CD8-positive, alpha-beta memory T cell (primary cell): ENCODE measurements at regions not wholly inside any gene's neighbourhood (a gene's known extent, or its start where the extent isn't known, plus 50 kb on each side); places are given as distances from the start of the nearest gene placed in this dataset.

ENCODE experiments used
- CTCF ChIA-PET: fragments of 350-600 bp; sonication (Branson Sonifier 250); formaldehyde crosslinking; loops from one replicate; lab custom pipeline; 2021; ENCODE audit warnings: antibody characterized with exemption; lab: Charles Lee
- POLR2A ChIA-PET: fragments of 350-600 bp; sonication (Branson Sonifier 250); formaldehyde crosslinking; loops from one replicate; lab custom pipeline; 2021; ENCODE audit warnings: antibody characterized with exemption; lab: Charles Lee
- DNase-seq, 5 donors: peaks; one replicate each; pipeline versions ENCODE4 v3.0.0 to v3.0.0-alpha.2; 2020 to 2022; ENCODE audit warnings: mixed read lengths in 1 of 5
- H3K27ac ChIP-seq: one replicate; pipeline ENCODE4 v1.7.0; 2013; ENCODE audit warnings: low read depth, mild to moderate bottlenecking, low read length, moderate library complexity
- H3K27me3 ChIP-seq: 2 replicates; pipeline ENCODE4 v1.7.0; 2013; ENCODE audit warnings: low read length, mild to moderate bottlenecking; ENCODE audit not compliant: insufficient read depth, poor library complexity, severe bottlenecking
- H3K36me3 ChIP-seq: 2 replicates; pipeline ENCODE4 v1.7.0; 2013; ENCODE audit warnings: mild to moderate bottlenecking, low read length, moderate library complexity; ENCODE audit not compliant: insufficient read depth
- H3K4me1 ChIP-seq: 2 replicates; pipeline ENCODE4 v1.7.0; 2013; ENCODE audit warnings: mild to moderate bottlenecking, low read length, moderate library complexity; ENCODE audit not compliant: insufficient read depth
- H3K4me3 ChIP-seq: 2 replicates; pipeline ENCODE4 v1.7.0; 2013; ENCODE audit warnings: mild to moderate bottlenecking, low read length
- H3K9me3 ChIP-seq: 2 replicates; pipeline ENCODE4 v1.7.0; 2013; ENCODE audit warnings: mild to moderate bottlenecking, low read length
- H3K27ac Mint-ChIP-seq, 8 donors: one replicate each; pipeline ENCODE4 v1.8.0; 2020 to 2021; ENCODE audit warnings: mixed read lengths in 8 of 8, mild to moderate bottlenecking in 6 of 8, inconsistent platforms in 3 of 8, moderate library complexity in 3 of 8
- H3K27me3 Mint-ChIP-seq, 2 donors: one replicate each; pipeline ENCODE4 v1.8.0; 2020 to 2021; ENCODE audit warnings: mixed read lengths in 2 of 2, mild to moderate bottlenecking in 1 of 2, moderate library complexity in 1 of 2
- H3K36me3 Mint-ChIP-seq, 3 donors: one replicate each; pipeline ENCODE4 v1.8.0; 2020 to 2021; ENCODE audit warnings: mixed read lengths in 3 of 3, inconsistent platforms in 1 of 3, mild to moderate bottlenecking in 1 of 3
- H3K4me1 Mint-ChIP-seq, 3 donors: one replicate each; pipeline ENCODE4 v1.8.0; 2020 to 2021; ENCODE audit warnings: mixed read lengths in 3 of 3, inconsistent platforms in 1 of 3, mild to moderate bottlenecking in 1 of 3
- H3K4me3 Mint-ChIP-seq, 7 donors: one replicate each; pipeline ENCODE4 v1.8.0; 2020 to 2021; ENCODE audit warnings: mixed read lengths in 7 of 7, mild to moderate bottlenecking in 6 of 7, moderate library complexity in 4 of 7, inconsistent platforms in 2 of 7
- H3K9me3 Mint-ChIP-seq, 5 donors: one replicate each; pipeline ENCODE4 v1.8.0; 2020 to 2022; ENCODE audit warnings: mixed read lengths in 5 of 5, mild to moderate bottlenecking in 3 of 5, moderate library complexity in 2 of 5, inconsistent platforms in 1 of 5

DNA sequence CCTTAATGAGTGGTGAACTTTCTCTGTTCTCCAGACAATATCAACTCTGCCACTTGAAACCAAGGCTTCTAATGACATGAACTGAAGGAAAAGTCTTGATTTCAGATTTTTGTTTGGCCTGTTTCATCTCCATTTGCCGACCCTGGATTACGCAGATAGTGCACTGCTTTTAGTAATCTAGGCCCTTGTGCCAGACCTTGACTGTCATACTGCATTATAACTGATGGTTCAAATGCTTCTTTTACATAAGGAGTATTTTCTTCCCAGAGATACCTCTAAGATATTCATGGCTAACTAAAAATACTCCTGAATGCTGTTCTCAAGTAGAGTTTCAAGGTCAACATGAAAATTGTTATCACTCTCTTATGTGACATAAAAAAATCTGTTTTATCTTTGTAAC is 238.7 kb upstream of the SEMA6A start:
- ChIA-PET POLR2A (no interaction called here), CTCF (no interaction called here)
- H3K4me3 Mint-ChIP-seq: no peak overlapping the region
- no peaks in the 10 kb centered on the region for H3K4me1 Mint-ChIP-seq
- H3K27me3 Mint-ChIP-seq: peaks cover 0 to 2% of the 10 kb centered on the region in 2 donors
- no peaks in the 10 kb centered on the region for H3K9me3 ChIP-seq
- no peak overlapping the region for H3K27ac ChIP-seq
- no peak overlapping the region for H3K27ac Mint-ChIP-seq
- no peaks in the 10 kb centered on the region for H3K4me1 ChIP-seq
- H3K9me3 Mint-ChIP-seq: peaks cover 0 to 2% (median 0%) of the 10 kb centered on the region in 5 donors
- H3K4me3 ChIP-seq: no peak overlapping the region
- no peaks in the 10 kb centered on the region for H3K36me3 Mint-ChIP-seq
- H3K27me3 ChIP-seq: no peaks in the 10 kb centered on the region
- no peaks in the 10 kb centered on the region for H3K36me3 ChIP-seq
- no peak for DNase-seq

DNA sequence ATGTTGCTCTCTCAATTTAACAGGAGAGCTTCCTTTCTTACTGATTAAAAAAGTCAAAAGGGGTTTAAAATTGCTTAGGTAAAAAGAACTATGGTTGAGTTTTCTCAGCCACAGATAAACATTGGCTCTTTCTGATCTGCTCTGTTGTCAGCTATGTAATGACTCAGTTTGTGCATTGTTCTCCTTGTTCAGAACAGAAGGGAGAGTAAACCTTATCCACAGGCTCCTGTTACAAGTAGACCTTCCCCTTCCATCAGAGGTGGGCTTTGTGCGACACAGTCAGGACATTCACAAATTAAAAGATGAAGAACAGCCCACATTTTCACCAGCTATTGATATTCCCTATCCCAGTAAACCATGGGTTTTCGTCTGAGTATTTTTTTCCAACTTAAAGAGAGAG is 236.3 kb upstream of the SEMA6A start:
- ChIA-PET CTCF (no interaction called here), POLR2A (no interaction called here)

DNA sequence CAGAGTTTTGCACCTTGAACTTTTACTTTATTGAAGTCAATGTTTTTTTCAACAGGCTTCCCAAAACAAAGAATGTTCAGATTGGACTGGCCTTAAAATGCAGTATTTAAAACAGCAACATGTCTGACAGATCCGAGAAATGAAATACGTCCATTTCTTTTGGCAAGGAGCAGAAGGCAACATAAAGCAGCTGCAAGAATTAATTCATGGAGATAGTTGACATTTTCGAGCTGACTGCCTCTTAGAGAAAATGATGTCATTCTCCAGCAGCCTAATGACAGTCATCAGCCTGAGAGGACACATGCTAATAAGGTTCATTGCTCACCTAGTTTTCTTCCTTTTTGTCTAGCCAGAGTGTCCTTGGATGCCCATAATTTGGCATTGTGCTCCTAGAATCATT is 232.2 kb upstream of the SEMA6A start:
- CTCF ChIA-PET: no interaction called here
- Mint-ChIP-seq H3K27me3 (no peaks in the 10 kb centered on the region), H3K9me3 (peaks cover 0 to 2% (median 0%) of the 10 kb centered on the region in 5 donors)

More for the DNA sequence above, 236.3 kb upstream of the SEMA6A start:
- H3K9me3 ChIP-seq: no peaks in the 10 kb centered on the region
- no peaks in the 10 kb centered on the region for H3K36me3 ChIP-seq
- H3K27ac ChIP-seq: no peak overlapping the region
- no peaks in the 10 kb centered on the region for H3K4me1 Mint-ChIP-seq
- H3K4me1 ChIP-seq: no peaks in the 10 kb centered on the region
- no peak overlapping the region for H3K4me3 ChIP-seq
- no peak for DNase-seq
- H3K9me3 Mint-ChIP-seq: no peaks in the 10 kb centered on the region
- H3K27ac Mint-ChIP-seq: no peak overlapping the region
- H3K27me3 ChIP-seq: no peaks in the 10 kb centered on the region
- H3K36me3 Mint-ChIP-seq: no peaks in the 10 kb centered on the region
- peaks cover 0 to 2% of the 10 kb centered on the region in 2 donors for H3K27me3 Mint-ChIP-seq
- H3K4me3 Mint-ChIP-seq: no peak overlapping the region

DNA sequence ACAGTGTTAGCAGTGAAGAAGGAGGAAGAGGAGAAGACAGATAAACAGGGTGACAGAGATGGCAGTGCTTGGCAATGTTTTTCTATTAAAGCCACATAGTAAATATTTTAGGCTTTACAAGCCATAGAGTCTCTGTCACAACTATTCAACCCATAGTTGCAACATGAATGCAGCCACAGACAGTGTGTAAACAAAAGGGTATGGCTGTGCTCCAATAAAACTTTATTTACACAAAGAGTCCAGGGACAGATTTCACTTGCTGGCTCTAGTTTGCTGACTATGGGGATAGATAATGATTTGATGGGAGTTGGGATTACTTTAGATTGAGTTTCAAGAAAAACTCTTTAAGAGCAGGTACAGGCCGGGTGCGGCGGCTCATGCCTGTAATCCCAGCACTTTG is 224.8 kb upstream of the SEMA6A start:
- CTCF ChIA-PET: no interaction called here
- H3K4me1 Mint-ChIP-seq: no peaks in the 10 kb centered on the region
- no peaks in the 10 kb centered on the region for H3K36me3 ChIP-seq
- H3K4me3 Mint-ChIP-seq: no peak overlapping the region
- no peak for DNase-seq
- no peaks in the 10 kb centered on the region for H3K27me3 Mint-ChIP-seq
- no peaks in the 10 kb centered on the region for H3K9me3 ChIP-seq
- H3K27me3 ChIP-seq: no peaks in the 10 kb centered on the region
- H3K9me3 Mint-ChIP-seq: peaks cover 0 to 11% (median 0%) of the 10 kb centered on the region in 5 donors
- H3K4me3 ChIP-seq: no peak overlapping the region
- H3K36me3 Mint-ChIP-seq: no peaks in the 10 kb centered on the region
- POLR2A ChIA-PET: no interaction called here
- H3K4me1 ChIP-seq: no peaks in the 10 kb centered on the region
- no peak overlapping the region for H3K27ac Mint-ChIP-seq
- H3K27ac ChIP-seq: no peak overlapping the region

More for the DNA sequence above, 232.2 kb upstream of the SEMA6A start:
- Histone ChIP-seq H3K4me1 (no peaks in the 10 kb centered on the region), H3K4me3 (no peak overlapping the region), H3K36me3 (no peaks in the 10 kb centered on the region), H3K27me3 (no peaks in the 10 kb centered on the region), H3K9me3 (no peaks in the 10 kb centered on the region), H3K27ac (no peak overlapping the region)
- Mint-ChIP-seq H3K27ac (no peak overlapping the region), H3K4me3 (no peak overlapping the region), H3K4me1 (no peaks in the 10 kb centered on the region), H3K36me3 (no peaks in the 10 kb centered on the region)
- DNase-seq: no peak
- POLR2A ChIA-PET: no interaction called here

DNA sequence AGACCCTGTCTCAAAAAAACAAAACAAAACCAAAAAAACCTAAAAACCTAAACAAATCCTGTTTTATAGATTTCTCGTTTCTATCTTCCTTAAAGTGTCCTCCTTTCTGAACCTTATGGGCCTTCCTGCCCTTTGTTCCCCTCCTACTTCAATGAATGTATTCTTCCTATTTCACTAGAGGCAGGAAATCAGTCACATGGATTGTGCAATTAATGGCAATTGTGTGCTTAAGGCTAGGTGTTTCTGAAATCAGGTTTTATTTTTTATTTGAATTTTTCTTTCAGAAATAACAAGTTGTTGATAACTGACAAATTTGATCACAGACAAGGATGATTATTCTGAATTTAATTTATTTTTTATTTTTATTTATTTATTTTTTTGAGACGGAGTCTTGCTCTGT is 220.6 kb upstream of the SEMA6A start:
- Mint-ChIP-seq H3K27ac (no peak overlapping the region), H3K4me1 (no peaks in the 10 kb centered on the region), H3K4me3 (no peak overlapping the region), H3K36me3 (no peaks in the 10 kb centered on the region), H3K9me3 (peaks cover 0 to 10% (median 2%) of the 10 kb centered on the region in 5 donors), H3K27me3 (no peaks in the 10 kb centered on the region)
- Histone ChIP-seq H3K36me3 (no peaks in the 10 kb centered on the region), H3K4me1 (no peaks in the 10 kb centered on the region), H3K27ac (no peak overlapping the region), H3K4me3 (no peak overlapping the region), H3K27me3 (no peaks in the 10 kb centered on the region), H3K9me3 (no peaks in the 10 kb centered on the region)
- ChIA-PET CTCF (no interaction called here), POLR2A (no interaction called here)
- DNase-seq: no peak

DNA sequence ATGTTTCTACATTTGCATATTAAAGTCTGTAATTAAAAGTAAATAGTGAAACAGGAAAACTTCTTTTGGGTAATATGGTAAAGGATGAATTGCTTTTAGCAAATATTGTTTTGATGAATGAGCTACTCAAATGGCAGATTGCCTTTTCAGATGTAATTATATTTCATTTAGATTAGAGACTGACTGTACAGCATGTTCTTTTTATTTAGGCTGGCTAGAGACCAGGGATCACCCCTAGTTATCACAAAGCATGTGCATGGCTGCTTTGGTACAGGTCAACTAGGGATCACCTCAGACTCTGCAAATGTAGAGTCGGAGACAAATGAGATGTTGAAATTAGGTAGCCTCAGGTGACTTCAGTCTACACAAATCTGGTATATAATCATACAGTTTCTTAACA is 214.9 kb upstream of the SEMA6A start:
- CTCF ChIA-PET: interaction anchor here (0.8 kb wide), 1 partner anchor 32 kb away, joined by 3 read pairs; no protein-coding TSS in a partner anchor
- no peak overlapping the region for H3K4me3 Mint-ChIP-seq
- H3K36me3 Mint-ChIP-seq: no peaks in the 10 kb centered on the region

DNA sequence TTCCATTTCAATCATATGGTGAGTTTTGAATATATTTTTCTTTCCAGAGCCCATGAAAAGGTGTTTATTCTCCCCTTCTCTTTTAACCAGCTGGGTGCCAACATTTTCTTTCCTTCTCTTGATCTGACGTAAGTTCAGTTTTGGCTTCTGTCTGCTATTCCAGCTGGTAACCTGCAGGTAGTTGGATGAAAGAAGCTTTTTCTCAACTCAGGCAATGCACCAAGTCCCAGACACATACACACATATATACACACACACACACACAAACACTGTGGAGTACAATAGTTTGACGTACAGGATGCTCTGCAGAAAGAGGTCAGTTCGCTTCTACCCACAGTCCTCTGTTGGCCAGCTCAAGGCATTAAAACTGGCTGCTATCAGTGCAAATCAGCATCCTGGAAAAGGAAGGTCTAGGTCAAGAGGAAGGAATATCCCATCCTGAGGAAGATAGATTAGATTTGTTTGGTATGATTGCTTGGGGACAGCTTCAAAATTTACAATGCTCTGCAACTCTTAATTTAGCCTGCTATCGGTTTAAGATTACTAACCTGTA is 214.3 kb upstream of the SEMA6A start:
- peaks cover 0 to 2% of the 10 kb centered on the region in 2 donors for H3K27me3 Mint-ChIP-seq
- no peak for DNase-seq
- H3K27ac Mint-ChIP-seq: no peak overlapping the region
- peaks cover 0 to 5% (median 2%) of the 10 kb centered on the region in 5 donors for H3K9me3 Mint-ChIP-seq
- ChIA-PET CTCF (interaction anchor here (0.8 kb wide), 1 partner anchor 31 kb away, joined by 3 read pairs; no protein-coding TSS in a partner anchor), POLR2A (no interaction called here)
- H3K36me3 Mint-ChIP-seq: no peaks in the 10 kb centered on the region
- no peaks in the 10 kb centered on the region for H3K4me1 ChIP-seq
- H3K36me3 ChIP-seq: no peaks in the 10 kb centered on the region
- H3K27ac ChIP-seq: no peak overlapping the region
- no peak overlapping the region for H3K4me3 Mint-ChIP-seq
- no peaks in the 10 kb centered on the region for H3K27me3 ChIP-seq
- H3K4me3 ChIP-seq: no peak overlapping the region
- H3K4me1 Mint-ChIP-seq: no peaks in the 10 kb centered on the region
- no peaks in the 10 kb centered on the region for H3K9me3 ChIP-seq

More for the DNA sequence above, 214.9 kb upstream of the SEMA6A start:
- H3K36me3 ChIP-seq: no peaks in the 10 kb centered on the region
- no peak for DNase-seq
- no peaks in the 10 kb centered on the region for H3K27me3 ChIP-seq
- POLR2A ChIA-PET: no interaction called here
- Mint-ChIP-seq H3K27me3 (no peaks in the 10 kb centered on the region), H3K4me1 (no peaks in the 10 kb centered on the region), H3K27ac (no peak overlapping the region), H3K9me3 (peaks cover 0 to 4% (median 2%) of the 10 kb centered on the region in 5 donors)
- H3K9me3 ChIP-seq: no peaks in the 10 kb centered on the region
- no peak overlapping the region for H3K4me3 ChIP-seq
- no peak overlapping the region for H3K27ac ChIP-seq
- no peaks in the 10 kb centered on the region for H3K4me1 ChIP-seq

DNA sequence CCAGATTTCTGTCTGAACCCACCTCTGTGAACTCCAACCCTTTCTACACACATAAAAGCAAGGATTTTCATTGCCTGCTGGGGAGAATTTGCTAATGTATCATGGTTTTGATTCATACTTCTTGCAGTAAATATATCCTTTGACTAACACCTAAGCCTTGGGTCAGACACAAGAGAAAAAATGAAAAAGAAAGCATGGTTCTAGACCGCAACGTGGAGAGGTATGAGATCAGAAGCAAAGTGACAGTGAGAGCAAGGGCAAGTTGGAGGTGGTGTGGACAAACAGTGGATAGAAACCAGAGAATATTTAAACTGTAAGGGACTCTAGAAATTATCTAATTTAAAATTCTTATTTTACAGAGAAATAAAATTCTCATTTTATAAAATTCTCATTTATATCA is 212.9 kb upstream of the SEMA6A start:
- Histone ChIP-seq H3K36me3 (no peaks in the 10 kb centered on the region), H3K9me3 (no peaks in the 10 kb centered on the region), H3K27ac (no peak overlapping the region), H3K27me3 (no peaks in the 10 kb centered on the region), H3K4me3 (no peak overlapping the region), H3K4me1 (no peaks in the 10 kb centered on the region)
- ChIA-PET POLR2A (no interaction called here), CTCF (no interaction called here)
- H3K4me1 Mint-ChIP-seq: no peaks in the 10 kb centered on the region
- H3K27me3 Mint-ChIP-seq: peaks cover 0 to 2% of the 10 kb centered on the region in 2 donors
- H3K27ac Mint-ChIP-seq: no peak overlapping the region
- peaks cover 0 to 5% (median 2%) of the 10 kb centered on the region in 5 donors for H3K9me3 Mint-ChIP-seq
- DNase-seq: no peak
- no peaks in the 10 kb centered on the region for H3K36me3 Mint-ChIP-seq
- H3K4me3 Mint-ChIP-seq: no peak overlapping the region
